ENCODE measurements at regions not wholly inside any gene's neighbourhood (a gene's known extent, or its start where the extent isn't known, plus 50 kb on each side); places are given as distances from the start of the nearest gene placed in this dataset.

GRCh38 chr10:121235692-121236091, 362.6 kb downstream of the FGFR2 start:
- DNase-seq (ENCODE audit: low read depth), result no peak

GRCh38 chr10:121236621-121237020, 361.6 kb downstream of the FGFR2 start:
- DNase-seq (ENCODE audit: low read depth), result peak; percentile 42

- DNase-seq (ENCODE audit: low read depth), result no peak
Observed at GRCh38 chr10:121237718-121238117, 360.5 kb downstream of the FGFR2 start.

- peak; percentile 65 for DNase-seq (ENCODE audit: low read depth)
Observed at GRCh38 chr10:121240011-121240410, 358.2 kb downstream of the FGFR2 start.

GRCh38 chr10:121240556-121240955, 357.7 kb downstream of the FGFR2 start:
- DNase-seq (ENCODE audit: low read depth), result no peak

GRCh38 chr10:121241337-121241736, 356.9 kb downstream of the FGFR2 start:
- no peak for DNase-seq (ENCODE audit: low read depth)

- no peak for DNase-seq (ENCODE audit: low read depth)
Observed at GRCh38 chr10:121242741-121243608, 355.3 kb downstream of the FGFR2 start.

- peak; percentile 59 for DNase-seq (ENCODE audit: low read depth)
Observed at GRCh38 chr10:121243609-121244241, 354.5 kb downstream of the FGFR2 start.

- peak; percentile 82 for DNase-seq (ENCODE audit: low read depth)
Observed at GRCh38 chr10:121244818-121245217, 353.4 kb downstream of the FGFR2 start.

GRCh38 chr10:121245754-121246153, 352.5 kb downstream of the FGFR2 start:
- DNase-seq (ENCODE audit: low read depth), result no peak

- DNase-seq (ENCODE audit: low read depth), result no peak
Observed at GRCh38 chr10:121248266-121248665, 350.0 kb downstream of the FGFR2 start.

- DNase-seq (ENCODE audit: low read depth), result no peak
Observed at GRCh38 chr10:121250995-121251764, 347.1 kb downstream of the FGFR2 start.

GRCh38 chr10:121252756-121253155, 345.5 kb downstream of the FGFR2 start:
- no peak for DNase-seq (ENCODE audit: low read depth)

- no peak for DNase-seq (ENCODE audit: low read depth)
Observed at GRCh38 chr10:121260377-121260776, 337.9 kb downstream of the FGFR2 start.

- DNase-seq (ENCODE audit: low read depth), result no peak
Observed at GRCh38 chr10:121261665-121262064, 336.6 kb downstream of the FGFR2 start.

GRCh38 chr10:121262774-121263430, 335.3 kb downstream of the FGFR2 start:
- DNase-seq (ENCODE audit: low read depth), result no peak

GRCh38 chr10:121263431-121263783, 334.8 kb downstream of the FGFR2 start:
- no peak for DNase-seq (ENCODE audit: low read depth)

- no peak for DNase-seq (ENCODE audit: low read depth)
Observed at GRCh38 chr10:121265360-121266123, 332.7 kb downstream of the FGFR2 start.

- DNase-seq (ENCODE audit: low read depth), result no peak
Observed at GRCh38 chr10:121266370-121266769, 331.9 kb downstream of the FGFR2 start.

- DNase-seq (ENCODE audit: low read depth), result no peak
Observed at GRCh38 chr10:121267236-121268003, 330.8 kb downstream of the FGFR2 start.

Data from M059J (cell line).